Parathyroid adenoma (tissue), 2 donors: ENCODE measurements at regions not wholly inside any gene's neighbourhood (a gene's known extent, or its start where the extent isn't known, plus 50 kb on each side); places are given as distances from the start of the nearest gene placed in this dataset.
"Not testable (repeated sequence)": the region's sequence is repeated elsewhere in the genome, so short reads cannot be mapped to it uniquely, and the experiment has no call there.

ENCODE experiments used
- H2AFZ ChIP-seq: fragments of 300-600 bp; sonication (generic); one replicate; pipeline ENCODE4 v1.7.0; 2017; ENCODE audit warnings: antibody characterized with exemption, mild to moderate bottlenecking
- H3K27ac ChIP-seq: fragments of 300-600 bp; sonication (generic); one replicate; pipeline ENCODE4 v1.7.0; 2017
- H3K27me3 ChIP-seq: fragments of 300-600 bp; sonication (generic); one replicate; pipeline ENCODE4 v1.7.0; 2017; ENCODE audit warnings: low read length; ENCODE audit not compliant: control insufficient read depth, insufficient read depth
- H3K36me3 ChIP-seq: fragments of 300-600 bp; sonication (generic); one replicate; pipeline ENCODE4 v1.7.0; 2017; ENCODE audit warnings: low read length; ENCODE audit not compliant: control insufficient read depth, insufficient read depth
- H3K4me1 ChIP-seq: fragments of 300-600 bp; sonication (generic); one replicate; pipeline ENCODE4 v1.7.0; 2017; ENCODE audit warnings: control low read depth
- H3K4me2 ChIP-seq: fragments of 300-600 bp; sonication (generic); one replicate; pipeline ENCODE4 v1.7.0; 2017; ENCODE audit warnings: low read length
- H3K4me3 ChIP-seq: fragments of 300-600 bp; sonication (generic); one replicate; pipeline ENCODE4 v1.7.0; 2017; ENCODE audit warnings: low read depth, low read length
- H3K79me2 ChIP-seq: fragments of 300-600 bp; sonication (generic); one replicate; pipeline ENCODE4 v1.7.0; 2017; ENCODE audit warnings: control low read depth
- H3K9ac ChIP-seq: fragments of 300-600 bp; sonication (generic); one replicate; pipeline ENCODE4 v1.7.0; 2017; ENCODE audit warnings: mild to moderate bottlenecking
- H3K9me3 ChIP-seq: fragments of 300-600 bp; sonication (generic); one replicate; pipeline ENCODE4 v1.7.0; 2017; ENCODE audit warnings: low read length; ENCODE audit not compliant: control insufficient read depth
- CTCF ChIP-seq: fragments of 300-600 bp; sonication (generic); IDR thresholded peaks from one replicate; pipeline ENCODE4 v1.7.0; 2017; ENCODE audit warnings: antibody characterized with exemption, mild to moderate bottlenecking
- donor health status: primary hyperparathyroidism.

GRCh38 chr5:30357371-30357770, 836.1 kb upstream of the CDH6 start:
- Histone ChIP-seq H3K9me3 (no peaks in the 10 kb centered on the region), H3K4me3 (no peak overlapping the region)

GRCh38 chr5:30355675-30356074, 837.8 kb upstream of the CDH6 start:
- no peak overlapping the region for H3K4me3 ChIP-seq
- H3K4me1 ChIP-seq: no peaks in the 10 kb centered on the region
- H2AFZ ChIP-seq: no peak overlapping the region
- H3K27me3 ChIP-seq: no peaks in the 10 kb centered on the region
- no peak overlapping the region for H3K4me2 ChIP-seq
- no peak overlapping the region for H3K9ac ChIP-seq
- H3K9me3 ChIP-seq: no peaks in the 10 kb centered on the region
- H3K36me3 ChIP-seq: no peaks in the 10 kb centered on the region
- H3K79me2 ChIP-seq: no peaks in the 10 kb centered on the region
- TF ChIP-seq CTCF: no peak
- no peak overlapping the region for H3K27ac ChIP-seq

More at GRCh38 chr5:30357371-30357770, 836.1 kb upstream of the CDH6 start:
- Histone ChIP-seq H2AFZ (no peak overlapping the region), H3K36me3 (no peaks in the 10 kb centered on the region), H3K4me1 (no peaks in the 10 kb centered on the region), H3K9ac (no peak overlapping the region), H3K79me2 (no peaks in the 10 kb centered on the region), H3K27ac (no peak overlapping the region), H3K27me3 (no peaks in the 10 kb centered on the region), H3K4me2 (no peak overlapping the region)
- TF ChIP-seq CTCF: no peak

- Histone ChIP-seq H3K27me3 (no peaks in the 10 kb centered on the region), H3K79me2 (no peaks in the 10 kb centered on the region), H3K4me2 (no peak overlapping the region), H3K4me1 (no peaks in the 10 kb centered on the region), H3K36me3 (no peaks in the 10 kb centered on the region), H2AFZ (no peak overlapping the region), H3K4me3 (no peak overlapping the region), H3K9me3 (no peaks in the 10 kb centered on the region), H3K27ac (no peak overlapping the region), H3K9ac (no peak overlapping the region)
- TF ChIP-seq CTCF: no peak
Observed at GRCh38 chr5:30347858-30348257, 845.6 kb upstream of the CDH6 start.

- H3K9me3 ChIP-seq, H3K4me2 ChIP-seq: not testable (repeated sequence)
Observed at GRCh38 chr5:30345539-30346345, 847.7 kb upstream of the CDH6 start.

GRCh38 chr5:30343707-30344106, 849.8 kb upstream of the CDH6 start:
- H3K4me1 ChIP-seq: no peaks in the 10 kb centered on the region
- H3K79me2 ChIP-seq: no peaks in the 10 kb centered on the region
- H2AFZ ChIP-seq: no peak overlapping the region
- H3K9me3 ChIP-seq: no peaks in the 10 kb centered on the region
- no peak overlapping the region for H3K4me2 ChIP-seq
- H3K9ac ChIP-seq: no peak overlapping the region
- TF ChIP-seq CTCF: no peak
- no peak overlapping the region for H3K4me3 ChIP-seq
- no peaks in the 10 kb centered on the region for H3K36me3 ChIP-seq
- no peaks in the 10 kb centered on the region for H3K27me3 ChIP-seq
- no peak overlapping the region for H3K27ac ChIP-seq

More at GRCh38 chr5:30345539-30346345, 847.7 kb upstream of the CDH6 start:
- H3K27ac ChIP-seq, H2AFZ ChIP-seq, H3K27me3 ChIP-seq, H3K79me2 ChIP-seq, H3K9ac ChIP-seq, H3K4me3 ChIP-seq, H3K4me1 ChIP-seq, H3K36me3 ChIP-seq: not testable (repeated sequence)
